ENCODE measurements at regions not wholly inside any gene's neighbourhood (a gene's known extent, or its start where the extent isn't known, plus 50 kb on each side); places are given as distances from the start of the nearest gene placed in this dataset.
A peak's percentile ranks its signal among the peaks of the same experiment; 100 is the strongest.

GRCh38 chr5:62199792-62200716, 106.0 kb upstream of the KIF2A start:
- peaks cover 0 to 13% (median 0%) of the 10 kb centered on the region in 9 donors for H3K27me3 ChIP-seq
- no peak overlapping the region for H3K4me3 ChIP-seq
- TF ChIP-seq, protein P1, sequence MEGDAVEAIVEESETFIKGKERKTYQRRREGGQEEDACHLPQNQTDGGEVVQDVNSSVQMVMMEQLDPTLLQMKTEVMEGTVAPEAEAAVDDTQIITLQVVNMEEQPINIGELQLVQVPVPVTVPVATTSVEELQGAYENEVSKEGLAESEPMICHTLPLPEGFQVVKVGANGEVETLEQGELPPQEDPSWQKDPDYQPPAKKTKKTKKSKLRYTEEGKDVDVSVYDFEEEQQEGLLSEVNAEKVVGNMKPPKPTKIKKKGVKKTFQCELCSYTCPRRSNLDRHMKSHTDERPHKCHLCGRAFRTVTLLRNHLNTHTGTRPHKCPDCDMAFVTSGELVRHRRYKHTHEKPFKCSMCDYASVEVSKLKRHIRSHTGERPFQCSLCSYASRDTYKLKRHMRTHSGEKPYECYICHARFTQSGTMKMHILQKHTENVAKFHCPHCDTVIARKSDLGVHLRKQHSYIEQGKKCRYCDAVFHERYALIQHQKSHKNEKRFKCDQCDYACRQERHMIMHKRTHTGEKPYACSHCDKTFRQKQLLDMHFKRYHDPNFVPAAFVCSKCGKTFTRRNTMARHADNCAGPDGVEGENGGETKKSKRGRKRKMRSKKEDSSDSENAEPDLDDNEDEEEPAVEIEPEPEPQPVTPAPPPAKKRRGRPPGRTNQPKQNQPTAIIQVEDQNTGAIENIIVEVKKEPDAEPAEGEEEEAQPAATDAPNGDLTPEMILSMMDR (IDR thresholded peaks at IDR 0.05) = no peak
- no peak for TF ChIP-seq POLR2A (IDR thresholded peaks at IDR 0.05)
- DNase-seq (no peak), ATAC-seq (no peak)
- intact Hi-C loops (cut with DNase I) = no loop called here
- 58 to 74% (median 66%) methylated on average over 7 of the region's 7 CpGs for WGBS, 4 donors
- H3K27ac ChIP-seq = no peak overlapping the region
- H3K36me3 ChIP-seq = no peaks in the 10 kb centered on the region
- no peaks in the 10 kb centered on the region for H3K9me3 ChIP-seq
- no peaks in the 10 kb centered on the region for H3K4me1 ChIP-seq

GRCh38 chr5:62206150-62206829, 99.7 kb upstream of the KIF2A start:
- Histone ChIP-seq H3K27me3 (peaks cover 0 to 19% (median 0%) of the 10 kb centered on the region in 9 donors), H3K36me3 (no peaks in the 10 kb centered on the region), H3K4me3 (no peak overlapping the region), H3K4me1 (no peaks in the 10 kb centered on the region), H3K27ac (no peak overlapping the region), H3K9me3 (no peaks in the 10 kb centered on the region)
- TF ChIP-seq, protein P1 (IDR thresholded peaks at IDR 0.05) = peak in 1 of 12 donors; percentile 4
- no peak for TF ChIP-seq POLR2A (IDR thresholded peaks at IDR 0.05)
- ATAC-seq (no peak), DNase-seq (no peak)
- 39 to 50% (median 42%) methylated on average over 9 of the region's 9 CpGs for WGBS, 4 donors
- intact Hi-C loops (cut with DNase I) = no loop called here

- H3K4me3 ChIP-seq = no peak overlapping the region
- no peaks in the 10 kb centered on the region for H3K36me3 ChIP-seq
- WGBS, 4 donors = 40 to 61% (median 48%) methylated on average over 10 of the region's 10 CpGs
- DNase-seq (no peak), ATAC-seq (no peak)
- no peak overlapping the region for H3K27ac ChIP-seq
- no peaks in the 10 kb centered on the region for H3K9me3 ChIP-seq
- H3K27me3 ChIP-seq = peaks cover 0 to 28% (median 0%) of the 10 kb centered on the region in 9 donors
- TF ChIP-seq, protein P1 (IDR thresholded peaks at IDR 0.05) = no peak
- no peak for TF ChIP-seq POLR2A (IDR thresholded peaks at IDR 0.05)
- intact Hi-C loops (cut with DNase I) = no loop called here
- no peaks in the 10 kb centered on the region for H3K4me1 ChIP-seq
Measured at GRCh38 chr5:62208218-62208852, 97.7 kb upstream of the KIF2A start.

- DNase-seq = no peak
- TF ChIP-seq, protein P1 (IDR thresholded peaks at IDR 0.05) = no peak
- TF ChIP-seq POLR2A (IDR thresholded peaks at IDR 0.05) = no peak
- no peak for ATAC-seq
- H3K27me3 ChIP-seq = peaks cover 0 to 18% (median 6%) of the 10 kb centered on the region in 9 donors
- H3K4me3 ChIP-seq = no peak overlapping the region
- no peaks in the 10 kb centered on the region for H3K36me3 ChIP-seq
- no peaks in the 10 kb centered on the region for H3K9me3 ChIP-seq
- no peak overlapping the region for H3K27ac ChIP-seq
- WGBS, 4 donors = 67 to 90% (median 82%) methylated on average over 2 of the region's 2 CpGs
- intact Hi-C loops (cut with DNase I) = no loop called here
- H3K4me1 ChIP-seq = no peaks in the 10 kb centered on the region
Measured at GRCh38 chr5:62211405-62211804, 94.6 kb upstream of the KIF2A start.
